ENCODE measurements at regions not wholly inside any gene's neighbourhood (a gene's known extent, or its start where the extent isn't known, plus 50 kb on each side); places are given as distances from the start of the nearest gene placed in this dataset.

- DNase-seq (ENCODE audit: low read depth in 4 of 4, low spot score in 3 of 4) = no peak
Measured at GRCh38 chrX:71000139-71000538, 68.0 kb downstream of the SNX12 start.

GRCh38 chrX:70998411-70999027 lies 67.6 kb upstream of the SLC7A3 start:
- DNase-seq (ENCODE audit: low read depth in 4 of 4, low spot score in 3 of 4) = peak; percentile 13 to 28 (median 23)

- no peak for DNase-seq (ENCODE audit: low read depth in 4 of 4, low spot score in 3 of 4)
Measured at GRCh38 chrX:70995338-70995737, 64.4 kb upstream of the SLC7A3 start.

- DNase-seq (ENCODE audit: low read depth in 4 of 4, low spot score in 3 of 4) = no peak
Measured at GRCh38 chrX:70988425-70988824, 57.5 kb upstream of the SLC7A3 start.
